Mesenchymal stem cell (in vitro differentiated cells and primary cell): ENCODE measurements at regions not wholly inside any gene's neighbourhood (a gene's known extent, or its start where the extent isn't known, plus 50 kb on each side); places are given as distances from the start of the nearest gene placed in this dataset.

Experiments
- DNase-seq: peaks from one replicate; pipeline ENCODE4 v3.0.0-alpha.2; 2013
- H2AFZ ChIP-seq: one replicate; pipeline ENCODE4 v1.6.1; 2013; ENCODE audit warnings: low read depth, mild to moderate bottlenecking, control low read depth, inconsistent platforms, low read length, moderate library complexity
- H2AK5ac ChIP-seq: 2 replicates; pipeline ENCODE4 v1.6.1; 2013; ENCODE audit warnings: low read length, moderate library complexity, mild to moderate bottlenecking, inconsistent platforms; ENCODE audit not compliant: severe bottlenecking
- H2BK120ac ChIP-seq: one replicate; pipeline ENCODE4 v1.6.1; 2013; ENCODE audit warnings: low read depth, mild to moderate bottlenecking, inconsistent platforms, low read length, moderate library complexity
- H2BK12ac ChIP-seq, 2 experiments: one replicate each; pipeline ENCODE4 v1.6.1; 2013; ENCODE audit warnings: inconsistent platforms in 2 of 2, low read length in 2 of 2, mild to moderate bottlenecking in 2 of 2, moderate library complexity in 2 of 2, control low read depth in 1 of 2
- H2BK15ac ChIP-seq: one replicate; pipeline ENCODE4 v1.6.1; 2013; ENCODE audit warnings: mild to moderate bottlenecking, low read depth, inconsistent platforms; ENCODE audit not compliant: poor library complexity, severe bottlenecking
- H2BK5ac ChIP-seq: 2 replicates; pipeline ENCODE4 v1.6.1; 2013; ENCODE audit warnings: low read depth, mild to moderate bottlenecking, low read length, control low read depth, inconsistent platforms; ENCODE audit not compliant: poor library complexity, severe bottlenecking
- H3K14ac ChIP-seq, 2 experiments: one replicate each; pipeline ENCODE4 v1.6.1; 2013; ENCODE audit warnings: inconsistent platforms in 2 of 2, low read length in 2 of 2, control low read depth in 1 of 2, mild to moderate bottlenecking in 1 of 2, moderate library complexity in 1 of 2
- H3K18ac ChIP-seq, 2 experiments: one replicate each; pipeline ENCODE4 v1.6.1; 2013; ENCODE audit warnings: inconsistent platforms in 2 of 2, low read length in 2 of 2, control low read depth in 1 of 2, low read depth in 1 of 2, mild to moderate bottlenecking in 1 of 2
- H3K23ac ChIP-seq, 2 experiments: one replicate each; pipeline ENCODE4 v1.6.1; 2013; ENCODE audit warnings: inconsistent platforms in 2 of 2, low read length in 2 of 2, mild to moderate bottlenecking in 2 of 2, moderate library complexity in 2 of 2, control low read depth in 1 of 2
- H3K27ac ChIP-seq: 2 replicates; pipeline ENCODE4 v1.5.1; 2013; ENCODE audit warnings: mild to moderate bottlenecking, moderate library complexity, low read length, control low read depth, inconsistent platforms; ENCODE audit not compliant: poor library complexity, severe bottlenecking
- H3K27me3 ChIP-seq, 2 experiments: 2 replicates each; pipeline versions ENCODE4 v1.6.1 to v1.7.0; 2013; ENCODE audit warnings: low read length in 2 of 2, mild to moderate bottlenecking in 2 of 2, moderate library complexity in 2 of 2, control low read depth in 1 of 2, inconsistent platforms in 1 of 2; ENCODE audit not compliant: control insufficient read depth in 1 of 2, insufficient read depth in 1 of 2
- H3K36me3 ChIP-seq, 2 experiments: 2 replicates each; pipeline versions ENCODE4 v1.6.1 to v1.7.0; 2013; ENCODE audit warnings: low read length in 2 of 2, control low read depth in 1 of 2, inconsistent platforms in 1 of 2, low read depth in 1 of 2, mild to moderate bottlenecking in 1 of 2; ENCODE audit not compliant: insufficient read depth in 2 of 2, control insufficient read depth in 1 of 2
- H3K4ac ChIP-seq, 2 experiments: one replicate each; pipeline ENCODE4 v1.6.1; 2013; ENCODE audit warnings: inconsistent platforms in 2 of 2, low read length in 2 of 2, mild to moderate bottlenecking in 2 of 2, moderate library complexity in 2 of 2, control low read depth in 1 of 2, low read depth in 1 of 2
- H3K4me1 ChIP-seq: 2 replicates; pipeline ENCODE4 v1.6.1; 2013; ENCODE audit warnings: low read depth, low read length, control low read depth; ENCODE audit not compliant: control insufficient read depth, insufficient read depth
- H3K4me2 ChIP-seq: 2 replicates; pipeline ENCODE4 v1.6.1; 2013; ENCODE audit warnings: low read length, mild to moderate bottlenecking, inconsistent platforms; ENCODE audit not compliant: poor library complexity, severe bottlenecking
- H3K4me3 ChIP-seq, 2 experiments: 2 replicates each; pipeline versions ENCODE4 v1.5.1 to v1.7.0; 2013; ENCODE audit warnings: low read length in 2 of 2, mild to moderate bottlenecking in 2 of 2, control low read depth in 1 of 2, low read depth in 1 of 2; ENCODE audit not compliant: insufficient read depth in 1 of 2
- H3K79me1 ChIP-seq: replicated peaks from 2 replicates; pipeline ENCODE4 v1.6.1; 2013; ENCODE audit warnings: mild to moderate bottlenecking, control low read depth, low read length, inconsistent platforms; ENCODE audit not compliant: poor library complexity, severe bottlenecking
- H3K9ac ChIP-seq: 2 replicates; pipeline ENCODE4 v1.7.0; 2013; ENCODE audit warnings: mild to moderate bottlenecking, low read length, moderate library complexity
- H3K9me3 ChIP-seq: 2 replicates; pipeline ENCODE4 v1.7.0; 2013; ENCODE audit warnings: mild to moderate bottlenecking, low read length; ENCODE audit not compliant: control insufficient read depth
- H4K8ac ChIP-seq: one replicate; pipeline ENCODE4 v1.6.1; 2013; ENCODE audit warnings: inconsistent platforms, mild to moderate bottlenecking, low read length, moderate library complexity
- H4K91ac ChIP-seq: one replicate; pipeline ENCODE4 v1.6.1; 2013; ENCODE audit warnings: mild to moderate bottlenecking, low read length, inconsistent platforms
- WGBS: methylation state at CpG from one replicate; pipeline ENCODE4 v1.1.7; 2013; ENCODE audit warnings: mixed read lengths; 5-methylcytosine and 5-hydroxymethylcytosine counted together

DNA sequence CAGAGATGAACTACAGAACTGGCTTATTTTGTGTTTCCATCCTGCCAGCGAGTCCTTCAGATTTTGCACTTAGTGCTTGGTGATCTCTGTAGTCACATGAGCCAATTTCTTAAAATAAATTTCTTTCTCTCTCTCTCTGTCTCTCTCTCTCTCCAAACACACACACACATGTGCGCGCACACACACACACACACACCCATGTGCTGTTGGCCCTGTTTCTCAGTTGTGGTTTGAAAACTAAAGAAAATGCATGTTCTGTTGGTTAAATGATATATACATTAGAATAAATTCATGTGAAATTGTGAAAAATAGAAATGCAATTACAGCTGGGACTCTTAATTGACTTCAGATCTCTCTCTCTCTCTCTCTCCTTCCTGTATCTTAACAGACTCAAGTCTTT is 399.3 kb downstream of the FAT4 start:
- no peak overlapping the region for H3K14ac ChIP-seq
- H2AFZ ChIP-seq: no peak overlapping the region
- H2BK15ac ChIP-seq: no peak overlapping the region
- H3K36me3 ChIP-seq: no peaks in the 10 kb centered on the region
- H3K4me2 ChIP-seq: no peak overlapping the region
- H2AK5ac ChIP-seq: no peak overlapping the region
- no peak overlapping the region for H3K27ac ChIP-seq
- H2BK120ac ChIP-seq: no peak overlapping the region
- H2BK12ac ChIP-seq: no peak overlapping the region
- H3K4me3 ChIP-seq: no peak overlapping the region
- H3K18ac ChIP-seq: no peak overlapping the region
- no peak overlapping the region for H3K9ac ChIP-seq
- 100% methylated on average over 1 of the region's 3 CpGs for WGBS
- no peaks in the 10 kb centered on the region for H3K79me1 ChIP-seq
- H3K4me1 ChIP-seq: no peaks in the 10 kb centered on the region
- no peaks in the 10 kb centered on the region for H3K27me3 ChIP-seq
- no peak for DNase-seq
- H4K8ac ChIP-seq: no peak overlapping the region
- H3K23ac ChIP-seq: no peak overlapping the region
- no peak overlapping the region for H3K4ac ChIP-seq
- no peaks in the 10 kb centered on the region for H3K9me3 ChIP-seq
- no peak overlapping the region for H4K91ac ChIP-seq
- H2BK5ac ChIP-seq: no peak overlapping the region

DNA sequence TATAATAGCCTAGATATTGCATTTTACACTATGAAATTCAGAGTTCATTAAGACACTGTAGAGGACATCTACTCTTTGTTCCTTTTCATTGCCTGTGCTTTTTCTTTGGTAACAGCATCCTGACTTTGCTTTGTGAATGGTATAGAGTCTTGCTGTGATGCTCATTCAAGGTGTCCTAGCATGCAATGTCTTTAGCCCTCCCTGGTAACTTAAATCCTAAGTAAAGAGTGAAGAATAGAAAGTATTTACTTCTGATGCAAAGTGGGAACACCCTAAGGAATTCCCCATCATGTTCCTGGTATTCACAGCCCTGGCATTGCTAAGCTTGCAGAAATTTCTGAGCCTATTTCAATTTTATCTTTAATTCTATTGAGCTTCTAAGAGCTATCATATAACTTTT is 400.1 kb downstream of the FAT4 start:
- H2BK120ac ChIP-seq: no peak overlapping the region
- H4K8ac ChIP-seq: no peak overlapping the region
- no peaks in the 10 kb centered on the region for H3K4me1 ChIP-seq
- no peaks in the 10 kb centered on the region for H3K27me3 ChIP-seq
- no peaks in the 10 kb centered on the region for H3K9me3 ChIP-seq
- no peak overlapping the region for H2BK15ac ChIP-seq
- H3K4ac ChIP-seq: no peak overlapping the region
- no peak overlapping the region for H3K14ac ChIP-seq
- no peaks in the 10 kb centered on the region for H3K36me3 ChIP-seq
- H3K9ac ChIP-seq: no peak overlapping the region
- no peak overlapping the region for H3K4me3 ChIP-seq
- H2BK12ac ChIP-seq: no peak overlapping the region
- no peak overlapping the region for H3K18ac ChIP-seq
- no peaks in the 10 kb centered on the region for H3K79me1 ChIP-seq
- no peak for DNase-seq
- no peak overlapping the region for H3K4me2 ChIP-seq
- H2AK5ac ChIP-seq: no peak overlapping the region
- H3K27ac ChIP-seq: no peak overlapping the region
- no peak overlapping the region for H3K23ac ChIP-seq
- H2AFZ ChIP-seq: no peak overlapping the region
- H4K91ac ChIP-seq: no peak overlapping the region
- no peak overlapping the region for H2BK5ac ChIP-seq

DNA sequence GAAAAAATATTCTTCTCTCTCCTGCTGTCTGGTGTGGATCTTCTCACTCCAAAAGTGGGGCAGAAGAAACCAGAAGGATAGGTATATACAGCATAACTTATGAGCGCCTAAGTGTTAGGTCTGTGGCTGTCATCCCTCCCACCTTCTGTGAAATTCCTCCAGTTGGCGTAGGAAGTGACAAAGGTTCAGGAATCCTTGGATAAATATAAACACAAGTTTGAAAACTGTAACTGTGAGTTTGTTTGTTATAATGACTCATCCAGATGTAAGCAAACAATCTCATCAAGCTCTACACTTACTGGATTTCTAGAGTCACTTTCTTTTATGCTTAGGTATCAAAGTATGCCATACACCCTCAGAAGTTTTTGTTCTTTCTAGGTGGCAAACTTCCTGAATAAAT is 405.2 kb downstream of the FAT4 start:
- Histone ChIP-seq H4K91ac (no peak overlapping the region), H3K4me1 (no peaks in the 10 kb centered on the region), H2AK5ac (no peak overlapping the region), H2AFZ (no peak overlapping the region), H2BK5ac (no peak overlapping the region), H3K27me3 (no peaks in the 10 kb centered on the region), H2BK15ac (no peak overlapping the region), H2BK120ac (no peak overlapping the region), H4K8ac (no peak overlapping the region), H3K79me1 (no peaks in the 10 kb centered on the region), H3K4me2 (no peak overlapping the region), H2BK12ac (no peak overlapping the region), H3K9ac (no peak overlapping the region), H3K36me3 (no peaks in the 10 kb centered on the region), H3K14ac (no peak overlapping the region), H3K4me3 (no peak overlapping the region), H3K9me3 (no peaks in the 10 kb centered on the region), H3K18ac (no peak overlapping the region), H3K23ac (no peak overlapping the region), H3K4ac (no peak overlapping the region), H3K27ac (no peak overlapping the region)
- 4% methylated on average over 2 of the region's 2 CpGs for WGBS
- peak; percentile 76 for DNase-seq

DNA sequence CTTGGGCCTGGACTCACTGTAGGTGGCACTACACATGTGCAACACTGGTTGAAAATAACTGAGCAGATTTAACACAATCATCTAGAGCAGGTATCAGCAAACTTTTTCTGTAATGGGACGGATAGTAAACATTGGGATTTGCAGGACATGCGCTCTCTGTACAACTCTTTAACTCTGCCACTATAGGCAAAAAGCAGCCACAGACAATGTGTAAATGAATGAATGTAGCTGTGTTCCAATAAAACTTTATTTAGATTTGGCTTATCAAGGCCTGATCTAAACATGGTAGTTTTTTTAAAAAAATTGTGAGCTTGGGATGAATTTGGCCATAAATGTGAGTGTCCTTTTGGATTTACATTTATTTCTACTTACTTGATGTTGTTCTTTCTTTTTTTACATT is 407.3 kb downstream of the FAT4 start:
- H3K27ac ChIP-seq: no peak overlapping the region
- H2BK120ac ChIP-seq: no peak overlapping the region
- WGBS: 100% methylated on average over 1 of the region's 2 CpGs

More for the DNA sequence above, 407.3 kb downstream of the FAT4 start:
- Histone ChIP-seq H2BK5ac (no peak overlapping the region), H3K4me2 (no peak overlapping the region), H3K9me3 (no peaks in the 10 kb centered on the region), H3K18ac (no peak overlapping the region), H3K4ac (no peak overlapping the region), H3K4me3 (no peak overlapping the region), H3K14ac (no peak overlapping the region), H3K27me3 (no peaks in the 10 kb centered on the region), H4K8ac (no peak overlapping the region), H2BK12ac (no peak overlapping the region), H4K91ac (no peak overlapping the region), H3K23ac (no peak overlapping the region), H2BK15ac (no peak overlapping the region), H3K4me1 (no peaks in the 10 kb centered on the region), H3K79me1 (no peaks in the 10 kb centered on the region), H3K36me3 (no peaks in the 10 kb centered on the region), H2AK5ac (no peak overlapping the region), H2AFZ (no peak overlapping the region), H3K9ac (no peak overlapping the region)
- no peak for DNase-seq
